SK-N-MC (cell line): ENCODE measurements at regions not wholly inside any gene's neighbourhood (a gene's known extent, or its start where the extent isn't known, plus 50 kb on each side); places are given as distances from the start of the nearest gene placed in this dataset.

Source experiments
- DNase-seq: peaks from one replicate; pipeline ENCODE4 v3.0.0-alpha.2; 2011; ENCODE audit warnings: low read depth, low spot score
- H3K27ac ChIP-seq: fragments of 200-600 bp; sonication (generic); 2 replicates; pipeline ENCODE4 v1.5.1; 2016; ENCODE audit warnings: mixed run types
- H3K36me3 ChIP-seq: fragments of 200-600 bp; sonication (generic); 2 replicates; pipeline ENCODE4 v1.6.1; 2017; ENCODE audit warnings: antibody characterized with exemption, low read length, mixed read lengths; ENCODE audit not compliant: insufficient read depth
- H3K4me3 ChIP-seq: fragments of 200-600 bp; sonication (generic); 2 replicates; pipeline ENCODE4 v1.5.1; 2016
- H3K9ac ChIP-seq: fragments of 200-600 bp; sonication (generic); 2 replicates; pipeline ENCODE4 v1.8.0; 2017; ENCODE audit warnings: mixed run types, mixed read lengths; ENCODE audit not compliant: insufficient read length
- H3K9me3 ChIP-seq: fragments of 200-600 bp; sonication (generic); 2 replicates; pipeline ENCODE4 v1.6.1; 2017; ENCODE audit warnings: low read depth, mild to moderate bottlenecking, antibody characterized with exemption, low read length, moderate library complexity, mixed read lengths
- EZH2 ChIP-seq: fragments of 200-600 bp; sonication (generic); IDR thresholded peaks from one replicate; pipeline ENCODE4 v1.6.1; 2017; ENCODE audit warnings: antibody characterized with exemption
- FOXP2 ChIP-seq: optimal IDR thresholded peaks from 2 replicates; pipeline ENCODE3; 2011; ENCODE audit warnings: mild to moderate bottlenecking, moderate library complexity; ENCODE audit not compliant: insufficient read depth; ENCODE audit errors: extremely low read length, control extremely low read depth
- POLR2AphosphoS5 ChIP-seq: IDR thresholded peaks from 2 replicates; pipeline ENCODE4 v1.6.1; 2012; ENCODE audit warnings: mild to moderate bottlenecking, low read depth, low read length, borderline replicate concordance

DNA sequence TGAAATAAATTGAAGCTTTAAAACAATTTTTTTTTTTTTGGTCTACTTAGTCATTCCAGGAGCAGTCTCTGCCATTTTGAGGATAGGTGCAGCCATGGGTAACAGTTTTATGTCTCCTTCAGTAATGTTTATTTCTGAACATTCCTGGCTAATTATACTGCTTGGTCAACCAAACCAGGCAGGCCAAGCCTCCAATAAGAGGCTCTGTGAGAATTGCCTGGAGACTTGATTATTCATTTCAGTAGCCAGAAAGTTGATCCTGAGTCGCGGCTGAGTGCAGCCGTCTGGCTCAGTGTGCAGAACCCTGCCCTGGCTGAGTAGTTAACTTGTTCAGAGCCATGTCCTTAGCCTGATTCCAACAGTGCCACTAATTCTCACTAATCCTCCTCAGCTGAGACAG, 364.0 kb upstream of the FAT3 start:
- H3K9ac ChIP-seq: no peak overlapping the region
- H3K36me3 ChIP-seq: no peaks in the 10 kb centered on the region
- H3K4me3 ChIP-seq: no peak overlapping the region
- H3K27ac ChIP-seq: no peak overlapping the region
- no peaks in the 10 kb centered on the region for H3K9me3 ChIP-seq
- no peak for TF ChIP-seq FOXP2
- no peak for TF ChIP-seq EZH2
- no peak for TF ChIP-seq POLR2AphosphoS5
- no peak for DNase-seq

DNA sequence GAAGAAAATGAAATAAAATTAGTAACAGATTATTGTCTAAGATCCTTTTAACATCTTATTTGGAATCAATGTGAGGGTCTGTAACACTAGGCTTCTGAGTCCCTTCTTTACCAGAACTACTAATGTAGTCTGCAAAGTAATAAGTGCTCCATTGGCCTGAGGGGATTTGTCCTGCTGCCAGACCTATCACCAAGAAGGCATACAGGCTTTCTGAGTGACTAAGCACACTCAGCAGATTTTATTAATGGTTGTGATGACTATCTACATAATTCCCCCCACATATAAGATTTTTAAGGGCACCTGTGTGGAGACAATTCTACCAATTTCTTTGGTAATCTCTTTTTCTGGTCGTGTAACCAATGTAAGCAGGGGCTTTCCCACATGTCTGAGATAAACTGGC, 365.0 kb upstream of the FAT3 start:
- Histone ChIP-seq H3K36me3 (no peaks in the 10 kb centered on the region), H3K9ac (no peak overlapping the region), H3K4me3 (no peak overlapping the region), H3K27ac (no peak overlapping the region), H3K9me3 (no peaks in the 10 kb centered on the region)
- TF ChIP-seq EZH2 (no peak), POLR2AphosphoS5 (no peak), FOXP2 (no peak)
- DNase-seq: peak; percentile 55

DNA sequence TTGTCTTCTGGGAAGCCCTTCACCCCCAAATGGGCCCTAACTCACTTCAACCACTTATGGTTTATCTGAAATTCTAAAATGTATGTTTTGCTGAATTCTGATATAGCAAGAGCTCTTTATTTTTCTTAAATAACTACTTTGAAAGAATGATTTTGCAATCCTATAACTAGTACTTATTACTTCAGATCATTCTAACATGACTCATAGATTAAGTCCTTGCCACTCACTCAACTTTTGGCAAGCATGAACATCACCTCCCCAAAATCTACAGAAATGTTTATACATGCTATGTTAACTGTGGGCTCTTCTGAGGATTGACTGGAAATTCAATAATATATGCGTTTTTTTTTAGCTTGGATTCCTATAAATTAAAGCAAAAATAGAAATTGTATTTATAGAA, 367.4 kb upstream of the FAT3 start:
- Histone ChIP-seq H3K4me3 (no peak overlapping the region), H3K36me3 (no peaks in the 10 kb centered on the region), H3K9me3 (no peaks in the 10 kb centered on the region), H3K9ac (no peak overlapping the region), H3K27ac (0 out of 2 replicates have a peak overlapping the region, but pooled peaks have one; percentile 3)
- TF ChIP-seq FOXP2 (no peak), POLR2AphosphoS5 (no peak), EZH2 (no peak)
- no peak for DNase-seq

DNA sequence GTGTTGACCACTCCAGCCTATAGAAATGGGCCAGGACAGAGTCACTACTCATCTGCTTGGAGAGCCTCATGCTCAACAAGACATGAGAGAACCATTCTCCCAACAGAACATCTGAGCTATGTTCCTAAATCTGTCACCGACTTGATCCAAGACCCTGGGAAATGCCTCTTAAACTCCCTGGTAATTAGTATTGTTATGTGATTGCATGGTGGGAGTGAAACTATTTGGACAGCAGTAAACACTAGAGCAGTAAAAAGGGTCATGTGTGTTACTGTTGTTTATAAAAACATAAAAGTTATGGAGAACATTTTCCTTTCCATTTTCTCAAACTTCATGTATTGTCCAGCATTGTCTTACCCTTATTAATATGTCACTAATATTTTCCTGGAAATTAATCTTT, 369.8 kb upstream of the FAT3 start:
- Histone ChIP-seq H3K9me3 (no peaks in the 10 kb centered on the region), H3K4me3 (no peak overlapping the region), H3K36me3 (no peaks in the 10 kb centered on the region), H3K9ac (no peak overlapping the region), H3K27ac (no peak overlapping the region)
- no peak for TF ChIP-seq FOXP2
- no peak for TF ChIP-seq POLR2AphosphoS5
- TF ChIP-seq EZH2: no peak
- no peak for DNase-seq

DNA sequence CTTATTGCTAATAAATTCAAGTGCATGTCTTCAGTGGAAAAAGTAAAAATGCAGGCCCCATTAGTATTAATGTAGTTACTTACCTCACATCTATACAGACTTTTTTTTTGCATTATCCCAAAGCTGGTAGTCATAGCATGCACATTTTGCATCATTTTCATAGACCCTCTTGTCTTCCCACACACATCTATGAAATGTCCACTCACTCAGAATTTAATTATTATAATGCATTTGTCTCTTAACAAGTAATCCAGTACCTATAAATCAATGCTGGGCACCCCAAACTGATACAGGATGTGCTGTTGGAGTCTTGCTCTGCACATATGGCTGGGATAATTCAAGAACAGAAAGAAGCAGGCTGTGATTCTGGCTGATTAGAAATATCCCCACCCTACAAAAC, 370.4 kb upstream of the FAT3 start:
- no peaks in the 10 kb centered on the region for H3K9me3 ChIP-seq
- no peak overlapping the region for H3K27ac ChIP-seq
- TF ChIP-seq POLR2AphosphoS5: no peak
- TF ChIP-seq EZH2: no peak
- no peak for TF ChIP-seq FOXP2
- no peaks in the 10 kb centered on the region for H3K36me3 ChIP-seq
- no peak for DNase-seq
- H3K4me3 ChIP-seq: no peak overlapping the region
- H3K9ac ChIP-seq: no peak overlapping the region

DNA sequence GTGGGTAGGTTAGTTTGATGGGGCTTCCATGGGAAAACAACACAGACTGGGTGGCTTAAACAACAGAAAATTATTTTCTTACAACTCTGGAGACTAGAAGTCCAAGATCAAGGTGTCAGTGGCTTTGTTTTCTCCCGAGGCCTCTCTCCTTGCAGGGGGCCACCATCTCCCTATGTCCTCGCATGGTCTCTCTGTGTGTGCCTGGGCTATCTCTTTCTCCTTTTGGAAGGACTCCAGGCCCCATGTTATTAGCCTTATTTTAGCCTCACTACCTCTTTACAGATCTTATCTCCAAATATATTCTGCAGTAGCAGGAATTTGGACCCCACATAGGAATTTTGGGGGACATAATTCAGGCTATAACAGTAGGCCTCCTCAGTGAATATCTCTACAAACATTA, 372.7 kb upstream of the FAT3 start:
- TF ChIP-seq POLR2AphosphoS5 (no peak), FOXP2 (no peak), EZH2 (no peak)
- DNase-seq: no peak
- H3K27ac ChIP-seq: no peak overlapping the region
- H3K4me3 ChIP-seq: no peak overlapping the region
- H3K9ac ChIP-seq: no peak overlapping the region
- H3K9me3 ChIP-seq: no peaks in the 10 kb centered on the region
- no peaks in the 10 kb centered on the region for H3K36me3 ChIP-seq

DNA sequence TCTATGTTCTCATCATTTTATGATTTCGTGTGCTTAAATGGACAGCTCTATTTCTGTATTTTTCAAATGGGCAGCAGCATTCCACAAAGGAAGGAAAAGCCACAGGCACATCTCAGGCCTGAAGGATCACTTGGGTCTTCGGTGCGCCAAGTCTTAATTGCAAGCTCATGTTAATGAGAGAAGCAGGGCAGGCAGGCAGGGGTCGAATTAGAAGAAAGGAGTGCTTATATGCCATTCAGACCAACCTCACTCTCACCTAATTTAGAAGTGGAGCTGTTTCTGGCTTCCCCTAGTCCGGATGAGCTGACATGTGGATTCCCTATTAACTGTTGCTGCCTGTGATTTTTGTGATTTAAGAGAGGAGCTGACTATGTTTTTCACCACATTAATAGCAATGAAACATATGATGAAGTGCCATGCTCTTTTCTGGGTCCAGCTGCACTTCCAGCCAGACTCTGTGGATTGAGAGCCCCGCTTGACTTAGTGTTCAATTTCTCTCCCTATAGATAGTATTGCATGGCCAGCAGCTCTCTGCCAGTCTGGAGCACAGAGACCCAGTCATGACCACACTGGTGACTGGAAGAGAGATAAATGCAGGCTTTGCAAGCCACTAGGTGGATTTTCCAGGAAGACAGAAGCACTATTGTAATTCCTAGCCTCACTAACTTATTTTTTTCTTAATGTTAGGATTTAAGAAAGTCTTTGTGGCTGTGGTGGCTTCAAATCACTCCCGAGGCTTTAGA, 373.9 kb upstream of the FAT3 start:
- no peaks in the 10 kb centered on the region for H3K36me3 ChIP-seq
- no peaks in the 10 kb centered on the region for H3K9me3 ChIP-seq
- DNase-seq: no peak
- H3K9ac ChIP-seq: no peak overlapping the region
- TF ChIP-seq EZH2: no peak
- TF ChIP-seq POLR2AphosphoS5: no peak
- TF ChIP-seq FOXP2: no peak
- no peak overlapping the region for H3K4me3 ChIP-seq
- no peak overlapping the region for H3K27ac ChIP-seq

DNA sequence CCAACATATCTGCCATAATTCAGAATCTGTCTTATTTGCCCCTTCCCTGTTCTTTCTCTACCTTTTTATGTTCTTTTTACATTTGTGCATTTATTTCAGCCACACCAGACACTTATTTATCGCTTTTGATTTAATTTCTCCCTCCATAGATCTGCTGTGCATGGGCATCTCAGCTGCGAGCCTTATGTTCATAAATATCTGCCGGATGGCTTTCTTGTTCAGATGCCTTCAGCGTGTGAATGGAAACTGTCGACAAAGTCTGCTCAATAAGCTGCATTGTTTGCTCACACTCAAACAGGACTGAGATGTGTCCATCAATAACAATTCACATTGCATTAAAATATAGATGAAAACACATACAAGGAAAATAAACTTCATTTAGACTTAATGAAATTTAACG, 374.6 kb upstream of the FAT3 start:
- no peaks in the 10 kb centered on the region for H3K36me3 ChIP-seq
- H3K4me3 ChIP-seq: no peak overlapping the region
- no peak for TF ChIP-seq POLR2AphosphoS5
- TF ChIP-seq EZH2: no peak
- no peak overlapping the region for H3K27ac ChIP-seq
- no peak for DNase-seq
- H3K9me3 ChIP-seq: no peaks in the 10 kb centered on the region
- no peak overlapping the region for H3K9ac ChIP-seq

DNA sequence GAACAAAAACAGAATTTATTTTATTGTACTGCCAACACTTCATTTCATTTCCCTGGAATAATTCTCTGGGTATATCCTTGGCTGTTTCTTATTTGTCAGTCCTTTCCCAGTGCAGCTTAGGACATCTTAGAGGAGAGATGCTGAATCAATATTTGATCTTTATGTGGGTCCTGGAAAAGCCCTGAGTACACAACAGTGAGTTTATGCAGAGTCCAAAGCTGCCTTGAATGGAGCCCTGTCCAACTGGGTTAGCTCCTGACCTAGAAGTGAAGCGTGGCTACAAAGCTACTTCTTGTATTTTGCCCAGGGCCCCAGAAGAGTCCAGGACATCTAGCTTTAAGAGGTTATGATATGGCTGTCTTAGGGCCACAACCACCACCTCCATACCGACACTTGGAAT, 378.0 kb upstream of the FAT3 start:
- Histone ChIP-seq H3K9ac (no peak overlapping the region), H3K36me3 (no peaks in the 10 kb centered on the region), H3K4me3 (no peak overlapping the region), H3K27ac (no peak overlapping the region), H3K9me3 (no peaks in the 10 kb centered on the region)
- TF ChIP-seq EZH2 (no peak), POLR2AphosphoS5 (no peak), FOXP2 (no peak)
- DNase-seq: no peak
